ENCODE measurements at regions not wholly inside any gene's neighbourhood (a gene's known extent, or its start where the extent isn't known, plus 50 kb on each side); places are given as distances from the start of the nearest gene placed in this dataset.

DNA sequence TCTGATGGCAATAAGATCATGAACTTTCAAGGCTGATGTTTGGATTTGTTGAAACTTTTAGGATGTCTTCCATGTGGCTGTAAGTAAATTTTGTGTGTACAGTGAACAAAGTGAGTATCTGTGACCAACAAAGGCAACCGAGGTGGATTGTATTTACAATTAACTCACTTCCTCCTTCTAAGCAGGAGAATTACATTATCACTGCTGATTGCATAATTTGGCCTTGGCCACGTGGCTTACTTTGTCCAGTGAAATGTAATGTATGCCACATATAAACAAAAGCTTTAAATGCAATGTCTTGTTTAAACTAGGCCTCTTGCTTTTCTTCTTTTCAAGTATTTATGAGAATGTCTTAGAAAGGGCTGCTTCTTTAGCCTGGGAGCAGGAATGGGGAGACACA lies 66.3 kb upstream of the MAD2L1 start:
- DNase-seq = no peak
- H3K4me3 Mint-ChIP-seq = no peak overlapping the region
- H3K27ac Mint-ChIP-seq = no peak overlapping the region
- H3K9me3 Mint-ChIP-seq = no peaks in the 10 kb centered on the region
- H3K36me3 Mint-ChIP-seq = no peaks in the 10 kb centered on the region
- H3K27me3 Mint-ChIP-seq = no peaks in the 10 kb centered on the region
- no peaks in the 10 kb centered on the region for H3K4me1 Mint-ChIP-seq
- CTCF ChIA-PET = no interaction called here

- CTCF ChIA-PET = no interaction called here
- no peak for DNase-seq
- Mint-ChIP-seq H3K4me3 (no peak overlapping the region), H3K27me3 (no peaks in the 10 kb centered on the region), H3K4me1 (no peaks in the 10 kb centered on the region), H3K36me3 (no peaks in the 10 kb centered on the region), H3K27ac (no peak overlapping the region), H3K9me3 (no peaks in the 10 kb centered on the region)
Observed at GRCh38 chr4:120130786-120131185, 64.1 kb upstream of the MAD2L1 start.

Data from activated naive CD4-positive, alpha-beta T cell treated with anti-CD3 and anti-CD28 coated beads, Interleukin-2, amount 10 ng/mL, durations not matched to agents 7 days and 5 days (primary cell).